H1 (cell line): ENCODE measurements at regions not wholly inside any gene's neighbourhood (a gene's known extent, or its start where the extent isn't known, plus 50 kb on each side); places are given as distances from the start of the nearest gene placed in this dataset.

Experiments
- CTCF ChIA-PET: fragments of 300-600 bp; sonication (Branson Sonifier 250); formaldehyde crosslinking; loops from one replicate; lab custom pipeline; 2021; ENCODE audit not compliant: partially characterized antibody; lab: Charles Lee
- POLR2A ChIA-PET: fragments of 300-600 bp; sonication (Branson Sonifier 250); formaldehyde crosslinking; loops from one replicate; lab custom pipeline; 2021; ENCODE audit warnings: inconsistent platforms; ENCODE audit not compliant: partially characterized antibody; lab: Charles Lee
- DNase-seq, 2 experiments: peaks; one replicate each; pipeline versions ENCODE4 v3.0.0 to v3.0.0-alpha.2; 2010 to 2022; ENCODE audit warnings: low spot score in 2 of 2, low read depth in 1 of 2, mixed read lengths in 1 of 2
- FAIRE-seq: peaks from 2 replicates; lab custom pipeline; 2011; peaks lifted over from hg19 to GRCh38; lab: Jason Lieb, UNC
- H2AFZ ChIP-seq: 2 replicates; pipeline ENCODE4 v1.8.1; 2012; ENCODE audit warnings: low read length, inconsistent platforms
- H2AK5ac ChIP-seq: 2 replicates; pipeline ENCODE4 v1.6.1; 2013; ENCODE audit warnings: low read depth, low read length
- H2BK120ac ChIP-seq: replicated peaks from 2 replicates; pipeline ENCODE3; 2013; ENCODE audit warnings: low read depth, low read length, inconsistent platforms
- H2BK12ac ChIP-seq: 2 replicates; pipeline ENCODE4 v1.6.1; 2013; ENCODE audit warnings: low read depth, low read length
- H2BK15ac ChIP-seq: 2 replicates; pipeline ENCODE4 v1.6.1; 2013; ENCODE audit warnings: low read length
- H2BK20ac ChIP-seq: 2 replicates; pipeline ENCODE4 v1.6.1; 2013; ENCODE audit warnings: low read length
- H2BK5ac ChIP-seq: 2 replicates; pipeline ENCODE4 v1.6.1; 2013; ENCODE audit warnings: low read depth, low read length
- H3K14ac ChIP-seq: 2 replicates; pipeline ENCODE4 v1.6.1; 2013; ENCODE audit warnings: inconsistent platforms; ENCODE audit not compliant: insufficient read length
- H3K18ac ChIP-seq: 2 replicates; pipeline ENCODE4 v1.6.1; 2013; ENCODE audit warnings: low read length; ENCODE audit errors: extremely low read depth
- H3K23ac ChIP-seq: 2 replicates; pipeline ENCODE4 v1.6.1; 2013; ENCODE audit warnings: inconsistent platforms; ENCODE audit not compliant: insufficient read length
- H3K23me2 ChIP-seq: 2 replicates; pipeline ENCODE4 v1.6.1; 2013; ENCODE audit warnings: low read depth, low read length
- H3K27ac ChIP-seq: 2 replicates; pipeline ENCODE4 v1.6.1; 2011; ENCODE audit warnings: low read depth, low read length, inconsistent platforms
- H3K27me3 ChIP-seq, 4 experiments: replicated peaks in 1 of 4; 1 replicate in 1 of 4; 2 replicates in 3 of 4; pipeline versions ENCODE4 v1.6.1 to v1.8.1; 2011 to 2013; ENCODE audit warnings: low read length in 3 of 4, mild to moderate bottlenecking in 3 of 4, inconsistent platforms in 2 of 4, mixed read lengths in 2 of 4, moderate library complexity in 1 of 4; ENCODE audit not compliant: control insufficient read depth in 3 of 4, insufficient read depth in 3 of 4; ENCODE audit errors: extremely low read depth in 1 of 4
- H3K36me3 ChIP-seq, 4 experiments: 2 replicates each; pipeline versions ENCODE4 v1.6.1 to v1.8.1; 2011 to 2013; ENCODE audit warnings: mild to moderate bottlenecking in 4 of 4, low read length in 3 of 4, moderate library complexity in 2 of 4, control low read depth in 1 of 4, inconsistent platforms in 1 of 4; ENCODE audit not compliant: insufficient read depth in 4 of 4, control insufficient read depth in 2 of 4
- H3K4ac ChIP-seq: replicated peaks from 2 replicates; pipeline ENCODE3; 2013; ENCODE audit warnings: low read length, low read depth, mixed read lengths, inconsistent platforms; ENCODE audit not compliant: insufficient read length
- H3K4me1 ChIP-seq, 4 experiments: replicated peaks in 1 of 4; 1 replicate in 1 of 4; 2 replicates in 3 of 4; pipeline versions ENCODE4 v1.6.1 to v1.8.1; 2011 to 2013; ENCODE audit warnings: low read length in 3 of 4, inconsistent platforms in 2 of 4, mixed read lengths in 1 of 4; ENCODE audit not compliant: insufficient read depth in 4 of 4, control insufficient read depth in 3 of 4
- H3K4me2 ChIP-seq, 2 experiments: 2 replicates each; pipeline versions ENCODE4 v1.6.1 to v1.8.1; 2011 to 2013; ENCODE audit warnings: low read depth in 2 of 2, low read length in 2 of 2, control low read depth in 1 of 2, inconsistent platforms in 1 of 2, mild to moderate bottlenecking in 1 of 2; ENCODE audit not compliant: insufficient read depth in 1 of 2
- H3K4me3 ChIP-seq, 4 experiments: fragments of 200-600, 300-600 bp in 1 of 4; sonication (generic), shearing (Covaris generic), sonication (Bioruptor Twin) in 1 of 4; 2 replicates each; pipeline versions ENCODE4 v1.5.1 to v1.8.1; 2011 to 2016; ENCODE audit warnings: low read length in 4 of 4, low read depth in 3 of 4, control low read depth in 2 of 4, inconsistent platforms in 2 of 4, mild to moderate bottlenecking in 2 of 4, mixed read lengths in 1 of 4, moderate library complexity in 1 of 4; ENCODE audit not compliant: insufficient read depth in 2 of 4; ENCODE audit errors: extremely low read depth in 1 of 4
- H3K56ac ChIP-seq: replicated peaks from 2 replicates; pipeline ENCODE3; 2013; ENCODE audit warnings: low read depth, mild to moderate bottlenecking, mixed read lengths, low read length, inconsistent platforms; ENCODE audit not compliant: insufficient read length
- H3K79me1 ChIP-seq: 2 replicates; pipeline ENCODE4 v1.6.1; 2013; ENCODE audit warnings: low read depth, low read length, control low read depth
- H3K79me2 ChIP-seq, 2 experiments: 2 replicates each; pipeline versions ENCODE4 v1.6.1 to v1.8.1; 2012 to 2013; ENCODE audit warnings: low read length in 2 of 2, mild to moderate bottlenecking in 2 of 2, inconsistent platforms in 1 of 2; ENCODE audit not compliant: insufficient read depth in 2 of 2, control insufficient read depth in 1 of 2
- H3K9ac ChIP-seq, 4 experiments: replicated peaks in 1 of 4; 1 replicate in 1 of 4; 2 replicates in 3 of 4; pipeline versions ENCODE4 v1.6.1 to v1.8.1; 2011 to 2013; ENCODE audit warnings: low read depth in 3 of 4, low read length in 3 of 4, control low read depth in 2 of 4, mild to moderate bottlenecking in 2 of 4, moderate library complexity in 2 of 4, inconsistent platforms in 1 of 4; ENCODE audit errors: extremely low read depth in 1 of 4
- H3K9me3 ChIP-seq, 2 experiments: 2 replicates each; pipeline versions ENCODE4 v1.6.1 to v1.8.1; 2012 to 2013; ENCODE audit warnings: mild to moderate bottlenecking in 2 of 2, moderate library complexity in 2 of 2, control low read depth in 1 of 2, inconsistent platforms in 1 of 2, low read depth in 1 of 2, low read length in 1 of 2, mixed read lengths in 1 of 2; ENCODE audit not compliant: insufficient read depth in 2 of 2
- H4K20me1 ChIP-seq, 2 experiments: replicated peaks in 1 of 2; 2 replicates each; pipeline versions ENCODE3 to v1.8.1; 2011 to 2013; ENCODE audit warnings: inconsistent platforms in 2 of 2, low read length in 2 of 2, mild to moderate bottlenecking in 1 of 2; ENCODE audit not compliant: insufficient read depth in 2 of 2, control insufficient read depth in 1 of 2
- H4K5ac ChIP-seq: 2 replicates; pipeline ENCODE4 v1.6.1; 2013; ENCODE audit warnings: low read length, low read depth, mixed read lengths, inconsistent platforms; ENCODE audit not compliant: insufficient read length
- H4K8ac ChIP-seq: 2 replicates; pipeline ENCODE4 v1.8.0; 2013; ENCODE audit warnings: mild to moderate bottlenecking, moderate library complexity, low read length, inconsistent platforms; ENCODE audit not compliant: insufficient read depth; ENCODE audit errors: extremely low read depth
- H4K91ac ChIP-seq: replicated peaks from 2 replicates; pipeline ENCODE3; 2013; ENCODE audit warnings: low read length, mixed read lengths, inconsistent platforms; ENCODE audit not compliant: insufficient read length
- BCL11A ChIP-seq, 2 experiments: IDR thresholded peaks; one replicate each; pipeline ENCODE4 v1.6.1; 2011; ENCODE audit warnings: low read depth in 2 of 2, low read length in 2 of 2, mild to moderate bottlenecking in 2 of 2
- CHD1 ChIP-seq: IDR thresholded peaks from 2 replicates; pipeline ENCODE4 v1.6.1; 2012; ENCODE audit warnings: low read depth, low read length, improper control_type of control experiment
- CTBP2 ChIP-seq: IDR thresholded peaks from 2 replicates; pipeline ENCODE4 v1.7.0; 2011; ENCODE audit warnings: borderline replicate concordance, mild to moderate bottlenecking, moderate library complexity, mixed read lengths, low read length; ENCODE audit not compliant: insufficient read depth, insufficient read length
- E2F6 ChIP-seq: IDR thresholded peaks from 2 replicates; pipeline ENCODE4 v1.6.1; 2012; ENCODE audit warnings: inconsistent platforms
- GABPA ChIP-seq: IDR thresholded peaks from 2 replicates; pipeline ENCODE4 v1.6.1; 2011; ENCODE audit warnings: mild to moderate bottlenecking, low read length, moderate library complexity, borderline replicate concordance; ENCODE audit not compliant: insufficient read depth
- GTF2F1 ChIP-seq: IDR thresholded peaks from 2 replicates; pipeline ENCODE4 v1.6.1; 2012; ENCODE audit warnings: low read depth, low read length, improper control_type of control experiment, borderline replicate concordance
- HDAC2 ChIP-seq, 2 experiments: fragments of 300-600 bp in 1 of 2; sonication (generic) in 1 of 2; IDR thresholded peaks; 2 replicates each; pipeline ENCODE4 v1.6.1; 2011 to 2012; ENCODE audit warnings: low read depth in 2 of 2, low read length in 2 of 2, mild to moderate bottlenecking in 2 of 2, moderate library complexity in 2 of 2, borderline replicate concordance in 1 of 2, inconsistent platforms in 1 of 2
- JUN ChIP-seq: IDR thresholded peaks from 2 replicates; pipeline ENCODE4 v1.6.1; 2011; ENCODE audit warnings: low read depth, mild to moderate bottlenecking, improper control_type of control experiment, low read length
- KDM1A ChIP-seq: fragments of 200-600, 300-600 bp; sonication (generic); IDR thresholded peaks from 2 replicates; pipeline ENCODE4 v1.7.1; 2016; ENCODE audit warnings: mild to moderate bottlenecking, low read length, borderline replicate concordance
- PHF8 ChIP-seq: fragments of 200-600 bp; sonication (generic); conservative IDR thresholded peaks from 2 replicates; pipeline ENCODE4 v1.7.1; 2012; ENCODE audit warnings: low read depth, mild to moderate bottlenecking, inconsistent platforms, low read length, moderate library complexity
- SP1 ChIP-seq: IDR thresholded peaks from 2 replicates; pipeline ENCODE4 v1.6.1; 2011; ENCODE audit warnings: low read depth, low read length
- SP4 ChIP-seq: IDR thresholded peaks from 2 replicates; pipeline ENCODE4 v1.6.1; 2012; ENCODE audit warnings: low read length, inconsistent platforms
- SRF ChIP-seq: IDR thresholded peaks from 2 replicates; pipeline ENCODE4 v1.6.1; 2011; ENCODE audit warnings: mild to moderate bottlenecking, low read depth, low read length, moderate library complexity
- SUZ12 ChIP-seq: fragments of 200-600 bp; sonication (generic); IDR thresholded peaks from 2 replicates; pipeline ENCODE4 v1.6.1; 2012; ENCODE audit warnings: mild to moderate bottlenecking, inconsistent platforms, low read length, moderate library complexity, mixed read lengths
- TAF1 ChIP-seq: IDR thresholded peaks from 2 replicates; pipeline ENCODE4 v1.6.1; 2011; ENCODE audit warnings: mild to moderate bottlenecking, low read depth, low read length
- WGBS, 2 experiments: shearing (Covaris generic) in 1 of 2; methylation state at CpG; one replicate each; pipeline versions ENCODE4 v1.1.6 to v1.1.7; 2013 to 2015; ENCODE audit warnings: low lambda C conversion rate in 2 of 2, mixed read lengths in 2 of 2, inconsistent platforms in 1 of 2, low coverage in 1 of 2, missing lambda C conversion rate in 1 of 2; ENCODE audit not compliant: insufficient replicate concordance in 2 of 2, insufficient coverage in 1 of 2, insufficient read length in 1 of 2; ENCODE audit errors: extremely low coverage in 1 of 2, missing lambda C conversion rate in 1 of 2; 5-methylcytosine and 5-hydroxymethylcytosine counted together

DNA sequence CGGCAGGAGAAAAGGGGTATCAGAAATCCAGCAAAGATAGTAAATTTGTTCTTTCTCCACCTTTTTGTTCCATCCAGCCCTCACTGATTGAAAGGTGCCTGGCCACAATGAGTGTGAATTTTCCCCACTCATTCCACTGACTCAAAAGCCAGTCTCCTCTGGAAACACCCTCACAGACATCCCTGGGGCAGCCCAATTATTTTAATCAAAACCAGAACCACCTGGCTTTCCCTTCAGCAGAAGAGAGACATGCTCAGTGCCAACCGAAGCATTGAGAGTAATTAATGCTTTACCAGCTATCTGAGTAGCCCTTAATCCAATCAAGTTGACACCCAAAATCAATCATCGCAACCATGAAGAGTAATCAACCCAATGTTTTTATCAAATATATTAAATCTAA, 1129.6 kb upstream of the GBE1 start:
- Histone ChIP-seq H3K9ac (no peak overlapping the region), H4K5ac (no peak overlapping the region), H3K23ac (no peak overlapping the region), H3K79me1 (no peaks in the 10 kb centered on the region), H2BK20ac (no peak overlapping the region), H3K4me2 (no peak overlapping the region), H2AFZ (peak overlapping the region; percentile 67; the same call in 1 of the 2 replicates), H4K91ac (no peak overlapping the region), H3K36me3 (no peaks in the 10 kb centered on the region), H3K4me1 (no peaks in the 10 kb centered on the region), H3K4me3 (no peak overlapping the region), H3K79me2 (no peaks in the 10 kb centered on the region), H2BK15ac (no peak overlapping the region), H3K9me3 (no peaks in the 10 kb centered on the region), H3K27ac (no peak overlapping the region), H2BK120ac (no peak overlapping the region), H3K23me2 (no peaks in the 10 kb centered on the region), H4K8ac (no peak overlapping the region), H3K18ac (no peak overlapping the region), H3K56ac (no peak overlapping the region), H4K20me1 (no peaks in the 10 kb centered on the region), H2AK5ac (no peak overlapping the region), H3K27me3 (no peaks in the 10 kb centered on the region), H2BK5ac (no peak overlapping the region), H3K14ac (no peak overlapping the region), H2BK12ac (no peak overlapping the region), H3K4ac (no peak overlapping the region)
- no peak for DNase-seq
- CTCF ChIA-PET = interaction anchor here (0.8 to 1.1 kb wide), 2 partner anchors 11 to 250 kb away, joined by 3 to 4 read pairs; no protein-coding TSS in a partner anchor
- 60% methylated on average over 3 of the region's 3 CpGs; no CpG with 5 or more reads in 1 of the 2 experiments for WGBS, 2 experiments
- POLR2A ChIA-PET = no interaction called here
- no peak for FAIRE-seq
- TF ChIP-seq HDAC2 (IDR thresholded peaks at IDR 0.05; ENCODE audit: borderline replicate concordance in 1 of 2, low read depth in 2 of 2, low read length in 2 of 2) (no peak), SUZ12 (no peak), TAF1 (no peak), KDM1A (no peak), SRF (no peak), PHF8 (no peak), E2F6 (no peak), GTF2F1 (no peak), SP4 (no peak), GABPA (no peak), SP1 (no peak), BCL11A (IDR thresholded peaks at IDR 0.05; ENCODE audit: low read depth in 2 of 2, low read length in 2 of 2) (no peak), CTBP2 (no peak), JUN (no peak), CHD1 (no peak)
